AG04449 (cell line): ENCODE measurements at regions not wholly inside any gene's neighbourhood (a gene's known extent, or its start where the extent isn't known, plus 50 kb on each side); places are given as distances from the start of the nearest gene placed in this dataset.

Source experiments
- CTCF ChIA-PET: fragments of 350-600 bp; formaldehyde crosslinking; extraction: SDS; loops from one replicate; lab custom pipeline; 2021; ENCODE audit warnings: antibody characterized with exemption; lab: Yijun Ruan, JAX
- POLR2A ChIA-PET: fragments of 400-600, 350-600 bp; formaldehyde crosslinking; extraction: SDS; loops from one replicate; lab custom pipeline; 2020; ENCODE audit warnings: antibody characterized with exemption, inconsistent platforms; lab: Yijun Ruan, JAX
- DNase-seq: peaks from one replicate; pipeline ENCODE4 v3.0.0-alpha.2; 2010; ENCODE audit warnings: low read depth, low spot score
- H3K4me3 ChIP-seq: 2 replicates; pipeline ENCODE4 v1.5.1; 2011; ENCODE audit warnings: low read depth, mild to moderate bottlenecking, control low read depth, low read length
- CTCF ChIP-seq: IDR thresholded peaks from one replicate; pipeline ENCODE4 v1.5.1; 2011; ENCODE audit warnings: mild to moderate bottlenecking, moderate library complexity, low read length, control low read depth, inconsistent platforms; ENCODE audit not compliant: insufficient read depth; ENCODE audit errors: missing control alignments

DNA sequence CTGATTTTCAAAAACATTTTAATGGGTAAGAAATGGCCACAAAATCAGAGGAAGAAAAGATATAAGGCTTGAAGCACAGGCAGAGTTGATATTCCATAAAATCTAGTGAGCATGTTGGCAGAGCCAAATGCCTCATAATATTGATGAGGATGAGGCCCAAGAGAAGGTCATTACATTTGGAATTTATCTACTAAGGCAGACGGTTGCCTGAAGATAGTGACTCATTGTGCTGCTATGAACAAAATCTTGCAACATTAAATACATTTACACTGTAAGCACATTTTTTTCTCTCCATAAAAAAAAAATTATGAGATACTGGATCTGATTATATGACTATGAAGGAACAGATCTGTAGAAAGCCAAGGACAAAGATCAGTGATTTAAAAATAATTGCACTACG lies 881.4 kb upstream of the CHORDC1 start:
- no peak for TF ChIP-seq CTCF
- CTCF ChIA-PET = no interaction called here
- peak; percentile 60 for DNase-seq
- POLR2A ChIA-PET = no interaction called here
- no peak overlapping the region for H3K4me3 ChIP-seq

DNA sequence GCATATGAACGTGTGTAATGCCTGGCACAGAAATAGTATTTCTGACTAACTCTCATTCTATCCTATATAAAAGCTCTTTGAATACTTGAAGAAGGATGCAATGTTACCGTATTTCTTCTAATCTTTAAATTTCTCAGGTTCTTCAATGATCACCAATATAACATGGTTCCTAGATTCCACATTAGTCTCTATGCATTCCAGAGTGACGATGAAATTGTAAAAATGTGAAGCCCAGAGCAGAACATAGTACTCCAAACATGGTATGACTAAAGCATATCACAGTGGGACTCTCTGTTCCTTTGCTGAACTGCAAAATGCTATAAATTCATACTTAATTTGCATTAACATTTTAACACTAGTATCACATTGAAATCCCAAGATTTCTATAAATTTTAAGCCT lies 877.6 kb upstream of the CHORDC1 start:
- TF ChIP-seq CTCF = no peak
- no peak overlapping the region for H3K4me3 ChIP-seq
- DNase-seq = peak; percentile 24
- CTCF ChIA-PET = no interaction called here
- POLR2A ChIA-PET = no interaction called here

DNA sequence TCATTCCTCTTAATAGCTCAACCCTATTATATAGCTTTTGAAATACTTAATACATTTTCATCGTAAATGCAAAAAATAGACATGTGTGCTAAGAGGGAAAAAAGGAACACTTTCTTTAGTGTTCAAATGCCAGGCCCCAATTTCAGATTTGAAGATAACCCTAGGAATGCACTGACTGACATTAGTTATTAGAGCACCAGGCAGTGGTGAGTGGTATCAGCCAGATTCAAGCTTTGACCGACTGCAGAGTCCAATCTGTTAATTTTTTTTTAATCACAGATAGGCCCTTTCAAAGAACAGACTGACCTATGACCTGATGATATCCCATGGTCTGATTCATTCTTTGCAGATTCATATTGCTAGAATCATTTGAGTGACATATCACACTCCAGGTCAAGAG lies 874.2 kb upstream of the CHORDC1 start:
- TF ChIP-seq CTCF = no peak
- CTCF ChIA-PET = no interaction called here
- DNase-seq = no peak
- POLR2A ChIA-PET = no interaction called here
- no peak overlapping the region for H3K4me3 ChIP-seq

GRCh38 chr11:91093141-91093540 lies 870.3 kb upstream of the CHORDC1 start:
- DNase-seq = no peak
- no peak for TF ChIP-seq CTCF
- H3K4me3 ChIP-seq = no peak overlapping the region
- POLR2A ChIA-PET = no interaction called here
- CTCF ChIA-PET = no interaction called here

GRCh38 chr11:91091563-91091962 lies 868.7 kb upstream of the CHORDC1 start:
- no peak for DNase-seq
- POLR2A ChIA-PET = no interaction called here
- no peak overlapping the region for H3K4me3 ChIP-seq
- no peak for TF ChIP-seq CTCF
- CTCF ChIA-PET = no interaction called here

- ChIA-PET CTCF (no interaction called here), POLR2A (no interaction called here)
- no peak overlapping the region for H3K4me3 ChIP-seq
- DNase-seq = no peak
- TF ChIP-seq CTCF = no peak
Measured at GRCh38 chr11:91086028-91086427, 863.2 kb upstream of the CHORDC1 start.
